IMR-90 (cell line): ENCODE measurements at regions not wholly inside any gene's neighbourhood (a gene's known extent, or its start where the extent isn't known, plus 50 kb on each side); places are given as distances from the start of the nearest gene placed in this dataset.

Experiments used
- ATAC-seq: fragments of 200-7000 bp; cut with Tn5 transposase; 2 replicates; pipeline ENCODE4 v1.9.1; 2020; ENCODE audit warnings: low read depth, mild to moderate bottlenecking, moderate library complexity
- BruUV-seq: library from RNA; stranded (reverse); fragments of 400-500 nt; replicated peaks from 2 replicates; lab custom pipeline; 2021; lab: Mats Ljungman, UMichigan
- CTCF ChIA-PET: fragments of 300-600 bp; formaldehyde crosslinking; extraction: SDS; loops from one replicate; lab custom pipeline; 2021; ENCODE audit warnings: antibody characterized with exemption; lab: Yijun Ruan, JAX
- POLR2A ChIA-PET: fragments of 300-600 bp; sonication (Branson Sonifier 250); formaldehyde crosslinking; loops from one replicate; lab custom pipeline; 2022; ENCODE audit warnings: antibody characterized with exemption; ENCODE audit not compliant: unreplicated experiment; lab: Charles Lee
- DNase-seq: peaks from one replicate; pipeline ENCODE4 v3.0.0; 2013
- H2AFZ ChIP-seq: replicated peaks from 2 replicates; pipeline ENCODE3; 2013; ENCODE audit warnings: low read length, mild to moderate bottlenecking; ENCODE audit not compliant: poor library complexity
- H2AK5ac ChIP-seq: 2 replicates; pipeline ENCODE4 v1.6.1; 2013; ENCODE audit warnings: low read depth, low read length, inconsistent platforms
- H2AK9ac ChIP-seq: replicated peaks from 2 replicates; pipeline ENCODE3; 2013; ENCODE audit warnings: mild to moderate bottlenecking, low read depth, low read length, moderate library complexity; ENCODE audit not compliant: poor library complexity
- H2BK120ac ChIP-seq: 2 replicates; pipeline ENCODE4 v1.6.1; 2013; ENCODE audit warnings: low read depth, low read length, inconsistent platforms
- H2BK15ac ChIP-seq: 3 replicates; pipeline ENCODE4 v1.6.1; 2013; ENCODE audit warnings: low read depth, low read length, inconsistent platforms
- H2BK20ac ChIP-seq: 2 replicates; pipeline ENCODE4 v1.6.1; 2013; ENCODE audit warnings: low read depth, mild to moderate bottlenecking, inconsistent platforms, low read length, moderate library complexity
- H2BK5ac ChIP-seq: 2 replicates; pipeline ENCODE4 v1.6.1; 2013; ENCODE audit warnings: mild to moderate bottlenecking, low read depth, low read length, inconsistent platforms; ENCODE audit not compliant: poor library complexity, severe bottlenecking
- H3K14ac ChIP-seq: replicated peaks from 2 replicates; pipeline ENCODE4 v1.6.1; 2013; ENCODE audit warnings: low read depth, low read length, inconsistent platforms
- H3K18ac ChIP-seq: 2 replicates; pipeline ENCODE4 v1.6.1; 2013; ENCODE audit warnings: low read depth, low read length, control low read depth
- H3K23ac ChIP-seq: 2 replicates; pipeline ENCODE4 v1.6.1; 2013; ENCODE audit warnings: low read depth, low read length, inconsistent platforms
- H3K27ac ChIP-seq: 2 replicates; pipeline ENCODE4 v1.5.1; 2013; ENCODE audit warnings: mild to moderate bottlenecking, control low read depth, low read length; ENCODE audit not compliant: insufficient read depth
- H3K27me3 ChIP-seq: 2 replicates; pipeline ENCODE4 v1.6.1; 2013; ENCODE audit warnings: low read length; ENCODE audit not compliant: control insufficient read depth, insufficient read depth
- H3K36me3 ChIP-seq: 2 replicates; pipeline ENCODE4 v1.6.1; 2013; ENCODE audit warnings: low read length, mixed read lengths; ENCODE audit not compliant: control insufficient read depth, insufficient read depth
- H3K4ac ChIP-seq: 2 replicates; pipeline ENCODE4 v1.6.1; 2013; ENCODE audit warnings: low read depth, low read length, inconsistent platforms
- H3K4me1 ChIP-seq: 2 replicates; pipeline ENCODE4 v1.6.1; 2013; ENCODE audit warnings: low read length, mixed read lengths; ENCODE audit not compliant: control insufficient read depth, insufficient read depth
- H3K4me2 ChIP-seq: 2 replicates; pipeline ENCODE4 v1.6.1; 2013; ENCODE audit warnings: low read depth, mild to moderate bottlenecking, control low read depth, low read length, moderate library complexity
- H3K4me3 ChIP-seq: 2 replicates; pipeline ENCODE4 v1.5.1; 2013; ENCODE audit warnings: low read depth, mild to moderate bottlenecking, control low read depth, low read length, moderate library complexity; ENCODE audit not compliant: insufficient read depth
- H3K56ac ChIP-seq: 2 replicates; pipeline ENCODE4 v1.6.1; 2013; ENCODE audit warnings: low read length, inconsistent platforms; ENCODE audit not compliant: insufficient read depth; ENCODE audit errors: extremely low read depth
- H3K79me1 ChIP-seq, 2 experiments: 2 replicates each; pipeline ENCODE4 v1.6.1; 2013; ENCODE audit warnings: low read length in 2 of 2, inconsistent platforms in 1 of 2, low read depth in 1 of 2
- H3K9ac ChIP-seq: 2 replicates; pipeline ENCODE4 v1.6.1; 2013; ENCODE audit warnings: low read depth, low read length, control low read depth
- H3K9me1 ChIP-seq: 2 replicates; pipeline ENCODE4 v1.6.1; 2013; ENCODE audit warnings: low read length, inconsistent platforms; ENCODE audit not compliant: insufficient read depth
- H3K9me3 ChIP-seq: 2 replicates; pipeline ENCODE4 v1.6.1; 2013; ENCODE audit warnings: low read length; ENCODE audit not compliant: control insufficient read depth, insufficient read depth
- H4K20me1 ChIP-seq: 2 replicates; pipeline ENCODE4 v1.6.1; 2013; ENCODE audit warnings: low read length, inconsistent platforms; ENCODE audit not compliant: insufficient read depth
- H4K5ac ChIP-seq: 2 replicates; pipeline ENCODE4 v1.6.1; 2013; ENCODE audit warnings: mild to moderate bottlenecking, low read depth, low read length, control low read depth
- H4K8ac ChIP-seq, 2 experiments: 2 replicates each; pipeline ENCODE4 v1.6.1; 2013; ENCODE audit warnings: low read depth in 2 of 2, low read length in 2 of 2, control low read depth in 1 of 2, inconsistent platforms in 1 of 2
- H4K91ac ChIP-seq: 2 replicates; pipeline ENCODE4 v1.6.1; 2013; ENCODE audit warnings: low read depth, low read length, inconsistent platforms; ENCODE audit not compliant: insufficient read depth
- BHLHE40 ChIP-seq: fragments of 150-350 bp; IDR thresholded peaks from 2 replicates; pipeline ENCODE4 v1.6.1; 2016; ENCODE audit warnings: mild to moderate bottlenecking, low read depth, low read length
- WGBS, 2 experiments: methylation state at CpG; one replicate each; pipeline versions ENCODE4 v1.1.5 to v1.1.7; 2013; ENCODE audit warnings: missing lambda C conversion rate in 2 of 2; ENCODE audit not compliant: insufficient read length in 1 of 2; ENCODE audit errors: extremely low coverage in 2 of 2; 5-methylcytosine and 5-hydroxymethylcytosine counted together
- dilution Hi-C: fragments of 300-500 bp; cut with HindIII; formaldehyde crosslinking; loops from one replicate; pipeline ENCODE4 v1.14.3; 2018; ENCODE audit warnings: low sequenced_read_pairs; ENCODE audit not compliant: unreplicated experiment
- in situ Hi-C: fragments of 300-500 bp; cut with MboI; formaldehyde crosslinking; loops from 3 replicates; pipeline ENCODE4 v1.14.3; 2019; ENCODE audit warnings: low sequenced_read_pairs, inconsistent platforms, mixed read lengths
- intact Hi-C: fragments of 100-400 bp; cut with micrococcal nuclease; formaldehyde crosslinking; loops from 2 replicates; pipeline ENCODE4 v1.10.0; 2022

GRCh38 chr9:103981912-103982311 is 112.2 kb upstream of the SMC2 start:
- intact Hi-C loops (no loop called here), in situ Hi-C loops (no loop called here), dilution Hi-C loops (no loop called here)
- no peak overlapping the region for H2AK9ac ChIP-seq
- H4K20me1 ChIP-seq: no peaks in the 10 kb centered on the region
- H3K27ac ChIP-seq: no peak overlapping the region
- WGBS, 2 experiments: no CpG with 5 or more reads among the region's 2 CpGs
- no peak overlapping the region for H2BK15ac ChIP-seq
- no peak overlapping the region for H3K9ac ChIP-seq
- H3K23ac ChIP-seq: no peak overlapping the region
- H3K4me3 ChIP-seq: no peak overlapping the region
- no peak overlapping the region for H4K8ac ChIP-seq
- H3K56ac ChIP-seq: no peak overlapping the region
- no peaks in the 10 kb centered on the region for H3K79me1 ChIP-seq
- H3K9me1 ChIP-seq: no peaks in the 10 kb centered on the region
- no peak overlapping the region for H4K5ac ChIP-seq
- H3K14ac ChIP-seq: no peak overlapping the region
- no peak overlapping the region for H4K91ac ChIP-seq
- no peak overlapping the region for H3K4ac ChIP-seq
- H3K4me1 ChIP-seq: no peaks in the 10 kb centered on the region
- no peak overlapping the region for H3K4me2 ChIP-seq
- no peak for TF ChIP-seq BHLHE40
- peaks cover 4% of the 10 kb centered on the region; the same call in 1 of the 2 replicates for H3K9me3 ChIP-seq
- BruUV-seq: no TSS peak
- ChIA-PET POLR2A (no interaction called here), CTCF (no interaction called here)
- no peak overlapping the region for H2AFZ ChIP-seq
- H2BK5ac ChIP-seq: no peak overlapping the region
- no peaks in the 10 kb centered on the region for H3K36me3 ChIP-seq
- no peak overlapping the region for H3K18ac ChIP-seq
- no peak overlapping the region for H2AK5ac ChIP-seq
- no peak overlapping the region for H2BK20ac ChIP-seq
- ATAC-seq: no peak
- H3K27me3 ChIP-seq: no peaks in the 10 kb centered on the region
- no peak overlapping the region for H2BK120ac ChIP-seq
- DNase-seq: no peak
